Peyer's patch (tissue), 4 donors: ENCODE measurements at regions not wholly inside any gene's neighbourhood (a gene's known extent, or its start where the extent isn't known, plus 50 kb on each side); places are given as distances from the start of the nearest gene placed in this dataset.

Source experiments
- POLR2A ChIP-seq, 2 donors: fragments of 450-650 bp; IDR thresholded peaks; one replicate each; pipeline ENCODE4 v1.5.1; 2017; ENCODE audit warnings: antibody characterized with exemption in 2 of 2, mild to moderate bottlenecking in 2 of 2, moderate library complexity in 2 of 2
- TF ChIP-seq, protein P1 (sequence below), 6 experiments: fragments of 450-650 bp in 4 of 6; fragments of 200-600 bp in 2 of 6; sonication (generic) in 1 of 6; IDR thresholded peaks; one replicate each; pipeline ENCODE4 v1.5.1; 2017 to 2019; ENCODE audit warnings: antibody characterized with exemption in 6 of 6, mild to moderate bottlenecking in 3 of 6, moderate library complexity in 1 of 6

DNA sequence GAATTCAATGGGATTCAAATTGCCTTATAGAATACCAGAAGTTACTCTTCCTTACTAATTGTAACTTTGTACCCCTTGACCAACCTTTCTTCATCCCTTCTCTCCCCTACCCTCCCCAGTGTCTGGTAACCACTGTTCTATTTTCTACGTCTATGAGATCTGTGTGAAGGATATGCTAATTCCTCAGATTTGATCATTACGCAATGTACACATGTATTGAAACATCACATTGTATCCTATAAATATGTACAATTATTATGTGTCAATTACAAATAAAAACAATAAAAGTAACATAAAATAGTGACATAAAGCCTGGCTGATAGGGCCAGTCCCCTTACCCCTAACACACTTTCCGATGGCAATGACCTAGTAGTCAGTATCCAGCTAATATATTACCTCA lies 95.1 kb upstream of the GRIA3 start:
- TF ChIP-seq, protein P1, sequence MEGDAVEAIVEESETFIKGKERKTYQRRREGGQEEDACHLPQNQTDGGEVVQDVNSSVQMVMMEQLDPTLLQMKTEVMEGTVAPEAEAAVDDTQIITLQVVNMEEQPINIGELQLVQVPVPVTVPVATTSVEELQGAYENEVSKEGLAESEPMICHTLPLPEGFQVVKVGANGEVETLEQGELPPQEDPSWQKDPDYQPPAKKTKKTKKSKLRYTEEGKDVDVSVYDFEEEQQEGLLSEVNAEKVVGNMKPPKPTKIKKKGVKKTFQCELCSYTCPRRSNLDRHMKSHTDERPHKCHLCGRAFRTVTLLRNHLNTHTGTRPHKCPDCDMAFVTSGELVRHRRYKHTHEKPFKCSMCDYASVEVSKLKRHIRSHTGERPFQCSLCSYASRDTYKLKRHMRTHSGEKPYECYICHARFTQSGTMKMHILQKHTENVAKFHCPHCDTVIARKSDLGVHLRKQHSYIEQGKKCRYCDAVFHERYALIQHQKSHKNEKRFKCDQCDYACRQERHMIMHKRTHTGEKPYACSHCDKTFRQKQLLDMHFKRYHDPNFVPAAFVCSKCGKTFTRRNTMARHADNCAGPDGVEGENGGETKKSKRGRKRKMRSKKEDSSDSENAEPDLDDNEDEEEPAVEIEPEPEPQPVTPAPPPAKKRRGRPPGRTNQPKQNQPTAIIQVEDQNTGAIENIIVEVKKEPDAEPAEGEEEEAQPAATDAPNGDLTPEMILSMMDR (IDR thresholded peaks at IDR 0.05), result no peak
- no peak for TF ChIP-seq POLR2A (IDR thresholded peaks at IDR 0.05)
